Tibial nerve (tissue), 4 donors: ENCODE measurements at regions not wholly inside any gene's neighbourhood (a gene's known extent, or its start where the extent isn't known, plus 50 kb on each side); places are given as distances from the start of the nearest gene placed in this dataset.
"Not testable (repeated sequence)": the region's sequence is repeated elsewhere in the genome, so short reads cannot be mapped to it uniquely, and the experiment has no call there.

Source experiments
- EP300 ChIP-seq, 2 donors: sonication (generic); formaldehyde crosslinking; IDR thresholded peaks; one replicate each; pipeline ENCODE4 v1.6.1; 2017; ENCODE audit warnings: antibody characterized with exemption in 2 of 2, mild to moderate bottlenecking in 1 of 2
- POLR2A ChIP-seq, 2 donors: fragments of 450-650 bp; IDR thresholded peaks; one replicate each; pipeline ENCODE4 v1.6.1; 2017; ENCODE audit warnings: antibody characterized with exemption in 2 of 2, mild to moderate bottlenecking in 2 of 2, moderate library complexity in 2 of 2
- TF ChIP-seq, protein P1 (sequence below), 5 experiments: fragments of 200-600 bp in 3 of 5; fragments of 450-650 bp in 2 of 5; sonication (generic) in 3 of 5; IDR thresholded peaks; one replicate each; pipeline ENCODE4 v1.5.1; 2016 to 2019; ENCODE audit warnings: antibody characterized with exemption in 5 of 5, mild to moderate bottlenecking in 3 of 5, moderate library complexity in 2 of 5

DNA sequence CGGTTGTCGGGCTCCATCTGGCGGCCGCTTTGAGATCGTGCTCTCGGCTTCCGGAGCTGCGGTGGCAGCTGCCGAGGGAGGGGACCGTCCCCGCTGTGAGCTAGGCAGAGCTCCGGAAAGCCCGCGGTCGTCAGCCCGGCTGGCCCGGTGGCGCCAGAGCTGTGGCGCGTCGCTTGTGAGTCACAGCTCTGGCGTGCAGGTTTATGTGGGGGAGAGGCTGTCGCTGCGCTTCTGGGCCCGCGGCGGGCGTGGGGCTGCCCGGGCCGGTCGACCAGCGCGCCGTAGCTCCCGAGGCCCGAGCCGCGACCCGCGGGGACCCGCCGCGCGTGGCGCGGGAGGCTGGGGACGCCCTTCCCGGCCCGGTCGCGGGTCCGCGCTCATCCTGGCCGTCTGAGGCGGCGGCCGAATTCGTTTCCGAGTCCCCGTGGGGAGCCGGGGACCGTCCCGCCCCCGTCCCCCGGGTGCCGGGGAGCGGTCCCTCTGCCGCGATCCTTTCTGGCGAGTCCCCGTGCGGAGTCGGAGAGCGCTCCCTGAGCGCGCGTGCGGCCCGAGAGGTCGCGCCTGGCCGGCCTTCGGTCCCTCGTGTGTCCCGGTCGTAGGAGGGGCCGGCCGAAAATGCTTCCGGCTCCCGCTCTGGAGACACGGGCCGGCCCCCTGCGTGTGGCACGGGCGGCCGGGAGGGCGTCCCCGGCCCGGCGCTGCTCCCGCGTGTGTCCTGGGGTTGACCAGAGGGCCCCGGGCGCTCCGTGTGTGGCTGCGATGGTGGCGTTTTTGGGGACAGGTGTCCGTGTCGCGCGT, 2316.1 kb upstream of the TPTE start:
- not testable (repeated sequence) for TF ChIP-seq POLR2A, EP300 (IDR thresholded peaks at IDR 0.05)
- TF ChIP-seq, protein P1, sequence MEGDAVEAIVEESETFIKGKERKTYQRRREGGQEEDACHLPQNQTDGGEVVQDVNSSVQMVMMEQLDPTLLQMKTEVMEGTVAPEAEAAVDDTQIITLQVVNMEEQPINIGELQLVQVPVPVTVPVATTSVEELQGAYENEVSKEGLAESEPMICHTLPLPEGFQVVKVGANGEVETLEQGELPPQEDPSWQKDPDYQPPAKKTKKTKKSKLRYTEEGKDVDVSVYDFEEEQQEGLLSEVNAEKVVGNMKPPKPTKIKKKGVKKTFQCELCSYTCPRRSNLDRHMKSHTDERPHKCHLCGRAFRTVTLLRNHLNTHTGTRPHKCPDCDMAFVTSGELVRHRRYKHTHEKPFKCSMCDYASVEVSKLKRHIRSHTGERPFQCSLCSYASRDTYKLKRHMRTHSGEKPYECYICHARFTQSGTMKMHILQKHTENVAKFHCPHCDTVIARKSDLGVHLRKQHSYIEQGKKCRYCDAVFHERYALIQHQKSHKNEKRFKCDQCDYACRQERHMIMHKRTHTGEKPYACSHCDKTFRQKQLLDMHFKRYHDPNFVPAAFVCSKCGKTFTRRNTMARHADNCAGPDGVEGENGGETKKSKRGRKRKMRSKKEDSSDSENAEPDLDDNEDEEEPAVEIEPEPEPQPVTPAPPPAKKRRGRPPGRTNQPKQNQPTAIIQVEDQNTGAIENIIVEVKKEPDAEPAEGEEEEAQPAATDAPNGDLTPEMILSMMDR (IDR thresholded peaks at IDR 0.05), result not testable (repeated sequence)
